Caco-2 (cell line): ENCODE measurements at regions not wholly inside any gene's neighbourhood (a gene's known extent, or its start where the extent isn't known, plus 50 kb on each side); places are given as distances from the start of the nearest gene placed in this dataset.

Source experiments
- BruUV-seq: library from RNA; stranded (reverse); fragments of 400-500 nt; replicated peaks from 2 replicates; lab custom pipeline; 2021; lab: Mats Ljungman, UMichigan
- CTCF ChIA-PET: fragments of 300-600 bp; sonication (Branson Sonifier 250); formaldehyde crosslinking; loops from one replicate; lab custom pipeline; 2022; ENCODE audit warnings: antibody characterized with exemption; lab: Charles Lee
- POLR2A ChIA-PET: fragments of 300-600 bp; sonication (Branson Sonifier 250); formaldehyde crosslinking; loops from one replicate; lab custom pipeline; 2022; ENCODE audit warnings: antibody characterized with exemption; lab: Charles Lee
- DNase-seq, 2 experiments: peaks; one replicate each; pipeline versions ENCODE4 v3.0.0 to v3.0.0-alpha.2; 2020 to 2022
- H3K27me3 ChIP-seq: replicated peaks from 2 replicates; pipeline ENCODE4 v1.6.0; 2011; ENCODE audit warnings: low read length; ENCODE audit not compliant: control insufficient read depth, insufficient read depth
- H3K36me3 ChIP-seq: 2 replicates; pipeline ENCODE4 v1.5.1; 2011; ENCODE audit warnings: low read length; ENCODE audit not compliant: control insufficient read depth, insufficient read depth
- H3K4me1 ChIP-seq: fragments of 250-450 bp; sonication (Bioruptor Pico); 2 replicates; pipeline ENCODE4 v1.5.1; 2020; ENCODE audit warnings: mild to moderate bottlenecking
- H3K4me3 ChIP-seq: 2 replicates; pipeline ENCODE4 v1.5.1; 2011; ENCODE audit warnings: low read depth, mild to moderate bottlenecking, control low read depth, low read length
- H3K9me3 ChIP-seq: fragments of 250-450 bp; sonication (Bioruptor Pico); 2 replicates; pipeline ENCODE4 v1.5.1; 2020; ENCODE audit warnings: mild to moderate bottlenecking, moderate library complexity
- H3K27ac Mint-ChIP-seq: one replicate; pipeline ENCODE4 v1.8.0; 2022; ENCODE audit warnings: mixed read lengths; ENCODE audit not compliant: unreplicated experiment
- H3K27me3 Mint-ChIP-seq: one replicate; pipeline ENCODE4 v1.8.0; 2022; ENCODE audit warnings: mixed read lengths; ENCODE audit not compliant: insufficient read depth, unreplicated experiment
- H3K36me3 Mint-ChIP-seq: one replicate; pipeline ENCODE4 v1.8.0; 2022; ENCODE audit warnings: mild to moderate bottlenecking, mixed read lengths; ENCODE audit not compliant: insufficient read depth, unreplicated experiment
- H3K4me1 Mint-ChIP-seq: one replicate; pipeline ENCODE4 v1.8.0; 2022; ENCODE audit warnings: low read depth, mixed read lengths; ENCODE audit not compliant: unreplicated experiment
- H3K4me3 Mint-ChIP-seq: one replicate; pipeline ENCODE4 v1.8.0; 2022; ENCODE audit warnings: mild to moderate bottlenecking, moderate library complexity, mixed read lengths; ENCODE audit not compliant: unreplicated experiment
- H3K9me3 Mint-ChIP-seq: one replicate; pipeline ENCODE4 v1.8.0; 2022; ENCODE audit warnings: mixed read lengths; ENCODE audit not compliant: unreplicated experiment
- CTCF ChIP-seq, 2 experiments: fragments of 200-600 bp in 1 of 2; IDR thresholded peaks; 1 replicate in 1 of 2; 2 replicates in 1 of 2; pipeline versions ENCODE4 v1.5.1 to v1.8.0; 2011 to 2022; ENCODE audit warnings: antibody characterized with exemption in 1 of 2, control low read depth in 1 of 2, inconsistent platforms in 1 of 2, low read depth in 1 of 2, low read length in 1 of 2, mild to moderate bottlenecking in 1 of 2, moderate library complexity in 1 of 2; ENCODE audit not compliant: insufficient read depth in 1 of 2, severe bottlenecking in 1 of 2, unreplicated experiment in 1 of 2
- intact Hi-C: fragments of 100-400 bp; cut with micrococcal nuclease; formaldehyde crosslinking; loops from one replicate; pipeline ENCODE4 v1.10.0; 2022; ENCODE audit not compliant: unreplicated experiment

GRCh38 chr7:16203065-16203464, 218.3 kb downstream of the CRPPA start:
- no peaks in the 10 kb centered on the region for H3K27me3 ChIP-seq
- POLR2A ChIA-PET = no interaction called here
- H3K4me1 ChIP-seq = no peaks in the 10 kb centered on the region
- Mint-ChIP-seq H3K36me3 (no peaks in the 10 kb centered on the region), H3K4me3 (no peak overlapping the region), H3K9me3 (peaks cover 15% of the 10 kb centered on the region), H3K27ac (no peak overlapping the region), H3K27me3 (no peaks in the 10 kb centered on the region), H3K4me1 (no peaks in the 10 kb centered on the region)
- intact Hi-C loops = no loop called here
- H3K9me3 ChIP-seq = 0 out of 2 replicates have a peak, but pooled peaks cover 6% of the 10 kb centered on the region
- DNase-seq = no peak
- no TSS peak for BruUV-seq
- no peak overlapping the region for H3K4me3 ChIP-seq
- no peak for TF ChIP-seq CTCF (IDR thresholded peaks at IDR 0.05; ENCODE audit: insufficient read depth in 1 of 2, low read depth in 1 of 2, low read length in 1 of 2, severe bottlenecking in 1 of 2, unreplicated experiment in 1 of 2)
- H3K36me3 ChIP-seq = no peaks in the 10 kb centered on the region
- CTCF ChIA-PET = no interaction called here

DNA sequence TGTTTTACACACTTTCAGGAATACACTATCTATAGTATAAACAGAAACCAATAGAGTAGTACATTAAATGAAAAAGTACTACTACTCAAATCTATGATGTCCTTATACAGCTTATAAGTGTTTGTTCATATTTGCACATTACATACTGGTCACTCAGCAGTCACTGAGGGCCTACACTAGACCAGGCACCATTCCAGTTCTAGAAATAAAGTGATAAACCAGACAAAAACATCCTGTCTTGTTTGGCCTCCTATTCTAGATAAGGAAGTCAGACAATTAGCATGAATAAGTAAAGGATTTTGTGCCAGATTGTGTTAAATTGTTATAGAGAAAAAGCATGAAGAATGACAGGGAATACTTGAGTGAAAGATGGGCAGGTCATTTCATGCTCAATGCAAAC, 219.0 kb downstream of the CRPPA start:
- TF ChIP-seq CTCF (IDR thresholded peaks at IDR 0.05; ENCODE audit: insufficient read depth in 1 of 2, low read depth in 1 of 2, low read length in 1 of 2, severe bottlenecking in 1 of 2, unreplicated experiment in 1 of 2) = no peak
- Histone ChIP-seq H3K36me3 (no peaks in the 10 kb centered on the region), H3K9me3 (0 out of 2 replicates have a peak, but pooled peaks cover 6% of the 10 kb centered on the region), H3K4me3 (no peak overlapping the region), H3K27me3 (no peaks in the 10 kb centered on the region), H3K4me1 (no peaks in the 10 kb centered on the region)
- Mint-ChIP-seq H3K4me1 (no peaks in the 10 kb centered on the region), H3K27me3 (no peaks in the 10 kb centered on the region), H3K36me3 (no peaks in the 10 kb centered on the region), H3K4me3 (no peak overlapping the region), H3K9me3 (peaks cover 15% of the 10 kb centered on the region), H3K27ac (no peak overlapping the region)
- no peak for DNase-seq
- ChIA-PET POLR2A (no interaction called here), CTCF (no interaction called here)
- intact Hi-C loops = no loop called here
- BruUV-seq = no TSS peak

GRCh38 chr7:16200591-16200990, 220.7 kb downstream of the CRPPA start:
- H3K36me3 Mint-ChIP-seq = no peaks in the 10 kb centered on the region
- no peak overlapping the region for H3K27ac Mint-ChIP-seq
- intact Hi-C loops = no loop called here
- Histone ChIP-seq H3K9me3 (0 out of 2 replicates have a peak, but pooled peaks cover 6% of the 10 kb centered on the region), H3K27me3 (no peaks in the 10 kb centered on the region), H3K36me3 (no peaks in the 10 kb centered on the region), H3K4me1 (no peaks in the 10 kb centered on the region), H3K4me3 (no peak overlapping the region)
- ChIA-PET CTCF (interaction anchor here (0.7 kb wide), 1 partner anchor 1254 kb away, joined by 3 read pairs; no protein-coding TSS in a partner anchor), POLR2A (no interaction called here)
- TF ChIP-seq CTCF (IDR thresholded peaks at IDR 0.05; ENCODE audit: insufficient read depth in 1 of 2, low read depth in 1 of 2, low read length in 1 of 2, severe bottlenecking in 1 of 2, unreplicated experiment in 1 of 2) = no peak
- no peak for DNase-seq
- no peak overlapping the region for H3K4me3 Mint-ChIP-seq
- peaks cover 20% of the 10 kb centered on the region for H3K9me3 Mint-ChIP-seq
- BruUV-seq = no TSS peak
- H3K4me1 Mint-ChIP-seq = no peaks in the 10 kb centered on the region
- no peaks in the 10 kb centered on the region for H3K27me3 Mint-ChIP-seq
